Fibroblast of peridontal ligament (primary cell): ENCODE measurements at regions not wholly inside any gene's neighbourhood (a gene's known extent, or its start where the extent isn't known, plus 50 kb on each side); places are given as distances from the start of the nearest gene placed in this dataset.

Source experiments
- DNase-seq: peaks from one replicate; pipeline ENCODE4 v3.0.0-alpha.2; 2010; ENCODE audit errors: extremely low read depth

DNA sequence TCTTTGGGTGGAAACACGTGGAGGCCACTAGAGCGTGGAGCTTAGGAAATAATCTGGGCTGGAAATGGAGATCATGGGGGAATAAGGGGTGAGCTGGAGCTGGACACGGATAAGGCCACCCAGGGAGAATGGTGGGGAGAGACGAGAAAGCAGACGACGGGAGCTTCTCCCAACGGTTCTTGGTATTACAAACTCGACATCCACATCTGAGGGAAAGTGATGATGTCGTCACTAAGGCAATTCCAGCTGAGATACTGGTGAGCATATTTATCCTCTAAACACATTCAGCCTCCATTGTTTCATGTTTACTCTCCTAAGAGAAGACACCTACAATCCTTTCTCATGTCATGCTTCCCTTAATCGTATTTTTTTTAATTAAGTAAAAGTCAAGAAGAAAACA lies 50.2 kb upstream of the SNX9 start:
- DNase-seq = no peak
